DND-41 (cell line): ENCODE measurements at regions not wholly inside any gene's neighbourhood (a gene's known extent, or its start where the extent isn't known, plus 50 kb on each side); places are given as distances from the start of the nearest gene placed in this dataset.
A peak's percentile ranks its signal among the peaks of the same experiment; 100 is the strongest.

Experiments used
- ATAC-seq: fragments of 200-7000 bp; cut with Tn5 transposase; 3 replicates; pipeline ENCODE4 v1.9.1; 2021; ENCODE audit warnings: low read depth; ENCODE audit not compliant: insufficient read depth
- DNase-seq: peaks from one replicate; pipeline ENCODE4 v3.0.0-alpha.2; 2020
- H2AFZ ChIP-seq: 2 replicates; pipeline ENCODE4 v1.6.0; 2012; ENCODE audit warnings: low read depth, low read length
- H3K27ac ChIP-seq: 2 replicates; pipeline ENCODE4 v1.5.1; 2012; ENCODE audit warnings: low read length, inconsistent platforms
- H3K27me3 ChIP-seq: fragments of 200-600 bp; sonication (generic); 2 replicates; pipeline ENCODE4 v1.6.0; 2012; ENCODE audit warnings: low read length, mild to moderate bottlenecking, inconsistent platforms; ENCODE audit not compliant: insufficient read depth, poor library complexity
- H3K36me3 ChIP-seq: 2 replicates; pipeline ENCODE4 v1.5.1; 2012; ENCODE audit warnings: low read length, inconsistent platforms; ENCODE audit not compliant: insufficient read depth
- H3K4me1 ChIP-seq: 2 replicates; pipeline ENCODE4 v1.5.1; 2012; ENCODE audit warnings: mild to moderate bottlenecking, low read length; ENCODE audit not compliant: insufficient read depth
- H3K4me2 ChIP-seq: 2 replicates; pipeline ENCODE4 v1.6.0; 2012; ENCODE audit warnings: mild to moderate bottlenecking, moderate library complexity, low read length, inconsistent platforms; ENCODE audit not compliant: insufficient read depth
- H3K4me3 ChIP-seq, 2 experiments: fragments of 200-600 bp in 1 of 2; shearing (Covaris generic) in 1 of 2; 2 replicates each; pipeline ENCODE4 v1.5.1; 2012 to 2016; ENCODE audit warnings: inconsistent platforms in 2 of 2, low read length in 2 of 2, mild to moderate bottlenecking in 2 of 2, low read depth in 1 of 2, moderate library complexity in 1 of 2
- H3K79me2 ChIP-seq: 2 replicates; pipeline ENCODE4 v1.6.0; 2012; ENCODE audit warnings: low read length, inconsistent platforms; ENCODE audit not compliant: insufficient read depth
- H3K9ac ChIP-seq: 2 replicates; pipeline ENCODE4 v1.6.0; 2012; ENCODE audit warnings: low read depth, mild to moderate bottlenecking, inconsistent platforms, low read length, moderate library complexity
- H3K9me3 ChIP-seq: 2 replicates; pipeline ENCODE4 v1.5.1; 2012; ENCODE audit warnings: low read length, moderate library complexity, mild to moderate bottlenecking, inconsistent platforms; ENCODE audit not compliant: insufficient read depth, severe bottlenecking
- H4K20me1 ChIP-seq: 2 replicates; pipeline ENCODE4 v1.6.0; 2012; ENCODE audit warnings: low read length; ENCODE audit not compliant: insufficient read depth
- CTCF ChIP-seq: IDR thresholded peaks from 2 replicates; pipeline ENCODE4 v1.5.1; 2012; ENCODE audit warnings: borderline replicate concordance, low read length, moderate library complexity, mild to moderate bottlenecking; ENCODE audit not compliant: poor library complexity, severe bottlenecking; ENCODE audit errors: extremely low read depth
- EZH2 ChIP-seq: IDR thresholded peaks from 3 replicates; pipeline ENCODE4 v1.6.1; 2012; ENCODE audit warnings: borderline replicate concordance, low read depth, mild to moderate bottlenecking, moderate library complexity, low read length, inconsistent platforms; ENCODE audit not compliant: severe bottlenecking

DNA sequence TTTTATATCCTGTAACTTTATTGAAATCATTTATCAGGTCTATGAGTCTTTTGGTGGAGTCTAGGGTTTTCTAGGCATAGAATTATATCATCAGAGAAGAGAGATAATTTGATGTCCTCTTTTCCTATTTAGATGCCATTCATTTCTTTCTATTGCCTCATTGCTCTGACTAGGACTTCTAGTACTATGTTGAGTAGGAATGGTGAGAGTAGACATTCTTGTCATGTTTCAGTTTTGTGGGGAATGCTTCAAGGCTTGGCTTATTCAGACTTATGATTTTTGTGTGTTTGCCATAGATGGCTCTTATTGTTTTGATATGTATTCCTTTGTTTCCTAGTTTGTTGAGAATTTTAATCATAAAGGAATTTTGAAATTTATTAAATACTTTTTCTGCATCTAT, 1078.3 kb downstream of the FAM181B start:
- Histone ChIP-seq H3K27me3 (no peaks in the 10 kb centered on the region), H3K27ac (no peak overlapping the region), H3K36me3 (no peaks in the 10 kb centered on the region), H4K20me1 (no peaks in the 10 kb centered on the region), H3K4me3 (no peak overlapping the region), H3K4me1 (no peaks in the 10 kb centered on the region), H3K4me2 (no peak overlapping the region), H2AFZ (no peak overlapping the region), H3K79me2 (no peaks in the 10 kb centered on the region), H3K9ac (no peak overlapping the region), H3K9me3 (no peaks in the 10 kb centered on the region)
- ATAC-seq (no peak), DNase-seq (no peak)
- TF ChIP-seq EZH2 (no peak), CTCF (no peak)

DNA sequence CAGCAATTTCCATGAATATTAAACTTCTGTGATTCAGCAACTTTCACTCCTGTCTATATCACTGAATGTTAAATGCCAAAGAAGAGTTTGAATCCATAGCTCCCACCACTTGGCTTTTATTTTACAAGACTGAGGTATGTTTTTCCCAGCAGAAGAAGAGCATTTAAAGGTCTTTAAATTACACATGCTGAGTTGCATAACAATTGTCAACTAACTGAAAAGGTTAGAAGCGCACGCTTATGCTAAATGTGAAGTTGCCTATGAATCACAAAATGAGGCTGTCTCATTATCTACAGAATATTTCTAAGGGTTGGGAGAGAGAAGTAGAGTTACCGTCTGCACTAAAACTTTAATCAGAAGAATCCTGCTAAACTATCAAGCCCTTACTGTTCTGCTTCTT, 1086.3 kb downstream of the FAM181B start:
- no peak for ATAC-seq
- Histone ChIP-seq H3K9me3 (no peaks in the 10 kb centered on the region), H4K20me1 (no peaks in the 10 kb centered on the region), H3K79me2 (no peaks in the 10 kb centered on the region), H3K4me3 (no peak overlapping the region), H3K27me3 (no peaks in the 10 kb centered on the region), H3K36me3 (no peaks in the 10 kb centered on the region), H3K27ac (no peak overlapping the region), H3K4me1 (no peaks in the 10 kb centered on the region), H2AFZ (no peak overlapping the region), H3K4me2 (no peak overlapping the region), H3K9ac (no peak overlapping the region)
- TF ChIP-seq CTCF (no peak), EZH2 (no peak)
- DNase-seq, result no peak

GRCh38 chr11:81644239-81644840, 1089.3 kb downstream of the FAM181B start:
- ATAC-seq, result peak; percentile 78
- H2AFZ ChIP-seq, result no peak overlapping the region
- peak; percentile 25 for DNase-seq

More at GRCh38 chr11:81644239-81644840, 1089.3 kb downstream of the FAM181B start:
- Histone ChIP-seq H3K9ac (no peak overlapping the region), H3K9me3 (no peaks in the 10 kb centered on the region), H3K4me3 (no peak overlapping the region), H3K36me3 (no peaks in the 10 kb centered on the region), H3K4me1 (no peaks in the 10 kb centered on the region), H3K4me2 (no peak overlapping the region), H3K27ac (no peak overlapping the region), H3K79me2 (no peaks in the 10 kb centered on the region), H4K20me1 (no peaks in the 10 kb centered on the region), H3K27me3 (no peaks in the 10 kb centered on the region)
- no peak for TF ChIP-seq EZH2
- peak; percentile 76 for TF ChIP-seq CTCF
